ENCODE measurements at regions not wholly inside any gene's neighbourhood (a gene's known extent, or its start where the extent isn't known, plus 50 kb on each side); places are given as distances from the start of the nearest gene placed in this dataset.

GRCh38 chr10:78830062-78830975 is 238.4 kb upstream of the ZMIZ1 start:
- Histone ChIP-seq H4K20me1 (ENCODE audit: low read length) (no peaks in the 10 kb centered on the region), H3K4me1 (ENCODE audit: insufficient read depth, low read length) (peaks cover 21% of the 10 kb centered on the region), H3K9me3 (ENCODE audit: low read length) (no peaks in the 10 kb centered on the region), H3K9ac (ENCODE audit: low read length) (no peak overlapping the region; the same call in 1 of the 2 replicates), H3F3A (ENCODE audit: low read length, unreplicated experiment) (no peaks in the 10 kb centered on the region), H3K4me3 (ENCODE audit: low read length) (no peak overlapping the region), H2AFZ (ENCODE audit: low read length) (peak overlapping the region; percentile 51), H3K4me2 (ENCODE audit: low read length) (peak overlapping the region; percentile 13), H3K27ac (ENCODE audit: low read length) (peak overlapping the region; percentile 6), H3K27me3 (ENCODE audit: low read length) (peaks cover 5% of the 10 kb centered on the region; the same call in 1 of the 2 replicates), H3K9me2 (replicated peaks; ENCODE audit: low read length) (peaks cover 5% of the 10 kb centered on the region; the same call in 1 of the 2 replicates), H3K36me3 (ENCODE audit: low read depth, low read length) (no peaks in the 10 kb centered on the region), H3K79me2 (ENCODE audit: low read length) (no peaks in the 10 kb centered on the region)
- TF ChIP-seq EZH2phosphoT487 (IDR thresholded peaks at IDR 0.05; ENCODE audit: borderline replicate concordance, low read length) (no peak), EZH2 (IDR thresholded peaks at IDR 0.05; ENCODE audit: low read length, unreplicated experiment) (no peak)
- TF ChIP-seq, protein P1, sequence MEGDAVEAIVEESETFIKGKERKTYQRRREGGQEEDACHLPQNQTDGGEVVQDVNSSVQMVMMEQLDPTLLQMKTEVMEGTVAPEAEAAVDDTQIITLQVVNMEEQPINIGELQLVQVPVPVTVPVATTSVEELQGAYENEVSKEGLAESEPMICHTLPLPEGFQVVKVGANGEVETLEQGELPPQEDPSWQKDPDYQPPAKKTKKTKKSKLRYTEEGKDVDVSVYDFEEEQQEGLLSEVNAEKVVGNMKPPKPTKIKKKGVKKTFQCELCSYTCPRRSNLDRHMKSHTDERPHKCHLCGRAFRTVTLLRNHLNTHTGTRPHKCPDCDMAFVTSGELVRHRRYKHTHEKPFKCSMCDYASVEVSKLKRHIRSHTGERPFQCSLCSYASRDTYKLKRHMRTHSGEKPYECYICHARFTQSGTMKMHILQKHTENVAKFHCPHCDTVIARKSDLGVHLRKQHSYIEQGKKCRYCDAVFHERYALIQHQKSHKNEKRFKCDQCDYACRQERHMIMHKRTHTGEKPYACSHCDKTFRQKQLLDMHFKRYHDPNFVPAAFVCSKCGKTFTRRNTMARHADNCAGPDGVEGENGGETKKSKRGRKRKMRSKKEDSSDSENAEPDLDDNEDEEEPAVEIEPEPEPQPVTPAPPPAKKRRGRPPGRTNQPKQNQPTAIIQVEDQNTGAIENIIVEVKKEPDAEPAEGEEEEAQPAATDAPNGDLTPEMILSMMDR (conservative IDR thresholded peaks at IDR 0.05; ENCODE audit: low read depth, low read length) = no peak
- ATAC-seq = peak; percentile 83
- DNase-seq = peak; percentile 99
- ChIA-PET POLR2A (ENCODE audit: unreplicated experiment) (no interaction called here), CTCF (no interaction called here)
- no TSS peak for BruUV-seq (replicated peaks)
- intact Hi-C loops (cut with micrococcal nuclease) = no loop called here

GRCh38 chr10:78830976-78831375 is 237.8 kb upstream of the ZMIZ1 start:
- H3K79me2 ChIP-seq (ENCODE audit: low read length) = no peaks in the 10 kb centered on the region
- DNase-seq (no peak), ATAC-seq (no peak)
- TF ChIP-seq EZH2 (IDR thresholded peaks at IDR 0.05; ENCODE audit: low read length, unreplicated experiment) (no peak), EZH2phosphoT487 (IDR thresholded peaks at IDR 0.05; ENCODE audit: borderline replicate concordance, low read length) (no peak)
- TF ChIP-seq, protein P1 (conservative IDR thresholded peaks at IDR 0.05; ENCODE audit: low read depth, low read length) = no peak
- BruUV-seq (replicated peaks) = no TSS peak
- peak overlapping the region; percentile 13 for H3K4me2 ChIP-seq (ENCODE audit: low read length)
- no peak overlapping the region; the same call in 1 of the 2 replicates for H3K9ac ChIP-seq (ENCODE audit: low read length)
- H3K9me2 ChIP-seq (replicated peaks; ENCODE audit: low read length) = peaks cover 6% of the 10 kb centered on the region; the same call in 1 of the 2 replicates
- no peaks in the 10 kb centered on the region for H3K36me3 ChIP-seq (ENCODE audit: low read depth, low read length)
- POLR2A ChIA-PET (ENCODE audit: unreplicated experiment) = no interaction called here
- intact Hi-C loops (cut with micrococcal nuclease) = no loop called here
- H3K9me3 ChIP-seq (ENCODE audit: low read length) = no peaks in the 10 kb centered on the region
- peaks cover 21% of the 10 kb centered on the region for H3K4me1 ChIP-seq (ENCODE audit: insufficient read depth, low read length)
- no peaks in the 10 kb centered on the region for H3F3A ChIP-seq (ENCODE audit: low read length, unreplicated experiment)
- H3K4me3 ChIP-seq (ENCODE audit: low read length) = no peak overlapping the region
- no peaks in the 10 kb centered on the region for H4K20me1 ChIP-seq (ENCODE audit: low read length)
- CTCF ChIA-PET = no interaction called here
- H3K27ac ChIP-seq (ENCODE audit: low read length) = peak overlapping the region; percentile 6
- peaks cover 12% of the 10 kb centered on the region; the same call in 1 of the 2 replicates for H3K27me3 ChIP-seq (ENCODE audit: low read length)
- H2AFZ ChIP-seq (ENCODE audit: low read length) = peak overlapping the region; percentile 49

- intact Hi-C loops (cut with micrococcal nuclease) = no loop called here
- ATAC-seq (no peak), DNase-seq (no peak)
- Histone ChIP-seq H3K4me1 (ENCODE audit: insufficient read depth, low read length) (peaks cover 21% of the 10 kb centered on the region), H3K27me3 (ENCODE audit: low read length) (peaks cover 17% of the 10 kb centered on the region; the same call in 1 of the 2 replicates), H3K79me2 (ENCODE audit: low read length) (no peaks in the 10 kb centered on the region), H3K27ac (ENCODE audit: low read length) (no peak overlapping the region), H3K9me2 (replicated peaks; ENCODE audit: low read length) (peaks cover 6% of the 10 kb centered on the region; the same call in 1 of the 2 replicates), H4K20me1 (ENCODE audit: low read length) (no peaks in the 10 kb centered on the region), H3K36me3 (ENCODE audit: low read depth, low read length) (no peaks in the 10 kb centered on the region), H3F3A (ENCODE audit: low read length, unreplicated experiment) (no peaks in the 10 kb centered on the region), H3K9ac (ENCODE audit: low read length) (no peak overlapping the region), H2AFZ (ENCODE audit: low read length) (no peak overlapping the region), H3K4me3 (ENCODE audit: low read length) (no peak overlapping the region), H3K9me3 (ENCODE audit: low read length) (no peaks in the 10 kb centered on the region), H3K4me2 (ENCODE audit: low read length) (no peak overlapping the region)
- ChIA-PET POLR2A (ENCODE audit: unreplicated experiment) (no interaction called here), CTCF (no interaction called here)
- no peak for TF ChIP-seq EZH2 (IDR thresholded peaks at IDR 0.05; ENCODE audit: low read length, unreplicated experiment)
- TF ChIP-seq EZH2phosphoT487 (IDR thresholded peaks at IDR 0.05; ENCODE audit: borderline replicate concordance, low read length) = no peak
- TF ChIP-seq, protein P1 (conservative IDR thresholded peaks at IDR 0.05; ENCODE audit: low read depth, low read length) = no peak
- no TSS peak for BruUV-seq (replicated peaks)
These were observed 237.3 kb upstream of the ZMIZ1 start for GRCh38 chr10:78831461-78831860.

Data from PC-3 (cell line).